H1 (cell line): ENCODE measurements at regions not wholly inside any gene's neighbourhood (a gene's known extent, or its start where the extent isn't known, plus 50 kb on each side); places are given as distances from the start of the nearest gene placed in this dataset.
A peak's percentile ranks its signal among the peaks of the same experiment; 100 is the strongest.

Experiments used
- CTCF ChIA-PET: fragments of 300-600 bp; sonication (Branson Sonifier 250); formaldehyde crosslinking; loops from one replicate; lab custom pipeline; 2021; ENCODE audit not compliant: partially characterized antibody; lab: Charles Lee
- POLR2A ChIA-PET: fragments of 300-600 bp; sonication (Branson Sonifier 250); formaldehyde crosslinking; loops from one replicate; lab custom pipeline; 2021; ENCODE audit warnings: inconsistent platforms; ENCODE audit not compliant: partially characterized antibody; lab: Charles Lee
- DNase-seq, 2 experiments: peaks; one replicate each; pipeline versions ENCODE4 v3.0.0 to v3.0.0-alpha.2; 2010 to 2022; ENCODE audit warnings: low spot score in 2 of 2, low read depth in 1 of 2, mixed read lengths in 1 of 2
- FAIRE-seq: peaks from 2 replicates; lab custom pipeline; 2011; peaks lifted over from hg19 to GRCh38; lab: Jason Lieb, UNC
- H2AFZ ChIP-seq: 2 replicates; pipeline ENCODE4 v1.8.1; 2012; ENCODE audit warnings: low read length, inconsistent platforms
- H2AK5ac ChIP-seq: 2 replicates; pipeline ENCODE4 v1.6.1; 2013; ENCODE audit warnings: low read depth, low read length
- H2BK120ac ChIP-seq: replicated peaks from 2 replicates; pipeline ENCODE3; 2013; ENCODE audit warnings: low read depth, low read length, inconsistent platforms
- H2BK12ac ChIP-seq: 2 replicates; pipeline ENCODE4 v1.6.1; 2013; ENCODE audit warnings: low read depth, low read length
- H2BK15ac ChIP-seq: 2 replicates; pipeline ENCODE4 v1.6.1; 2013; ENCODE audit warnings: low read length
- H2BK20ac ChIP-seq: 2 replicates; pipeline ENCODE4 v1.6.1; 2013; ENCODE audit warnings: low read length
- H2BK5ac ChIP-seq: 2 replicates; pipeline ENCODE4 v1.6.1; 2013; ENCODE audit warnings: low read depth, low read length
- H3K14ac ChIP-seq: 2 replicates; pipeline ENCODE4 v1.6.1; 2013; ENCODE audit warnings: inconsistent platforms; ENCODE audit not compliant: insufficient read length
- H3K18ac ChIP-seq: 2 replicates; pipeline ENCODE4 v1.6.1; 2013; ENCODE audit warnings: low read length; ENCODE audit errors: extremely low read depth
- H3K23ac ChIP-seq: 2 replicates; pipeline ENCODE4 v1.6.1; 2013; ENCODE audit warnings: inconsistent platforms; ENCODE audit not compliant: insufficient read length
- H3K23me2 ChIP-seq: 2 replicates; pipeline ENCODE4 v1.6.1; 2013; ENCODE audit warnings: low read depth, low read length
- H3K27ac ChIP-seq: 2 replicates; pipeline ENCODE4 v1.6.1; 2011; ENCODE audit warnings: low read depth, low read length, inconsistent platforms
- H3K27me3 ChIP-seq, 4 experiments: replicated peaks in 1 of 4; 1 replicate in 1 of 4; 2 replicates in 3 of 4; pipeline versions ENCODE4 v1.6.1 to v1.8.1; 2011 to 2013; ENCODE audit warnings: low read length in 3 of 4, mild to moderate bottlenecking in 3 of 4, inconsistent platforms in 2 of 4, mixed read lengths in 2 of 4, moderate library complexity in 1 of 4; ENCODE audit not compliant: control insufficient read depth in 3 of 4, insufficient read depth in 3 of 4; ENCODE audit errors: extremely low read depth in 1 of 4
- H3K36me3 ChIP-seq, 4 experiments: 2 replicates each; pipeline versions ENCODE4 v1.6.1 to v1.8.1; 2011 to 2013; ENCODE audit warnings: mild to moderate bottlenecking in 4 of 4, low read length in 3 of 4, moderate library complexity in 2 of 4, control low read depth in 1 of 4, inconsistent platforms in 1 of 4; ENCODE audit not compliant: insufficient read depth in 4 of 4, control insufficient read depth in 2 of 4
- H3K4ac ChIP-seq: replicated peaks from 2 replicates; pipeline ENCODE3; 2013; ENCODE audit warnings: low read length, low read depth, mixed read lengths, inconsistent platforms; ENCODE audit not compliant: insufficient read length
- H3K4me1 ChIP-seq, 4 experiments: replicated peaks in 1 of 4; 1 replicate in 1 of 4; 2 replicates in 3 of 4; pipeline versions ENCODE4 v1.6.1 to v1.8.1; 2011 to 2013; ENCODE audit warnings: low read length in 3 of 4, inconsistent platforms in 2 of 4, mixed read lengths in 1 of 4; ENCODE audit not compliant: insufficient read depth in 4 of 4, control insufficient read depth in 3 of 4
- H3K4me2 ChIP-seq, 2 experiments: 2 replicates each; pipeline versions ENCODE4 v1.6.1 to v1.8.1; 2011 to 2013; ENCODE audit warnings: low read depth in 2 of 2, low read length in 2 of 2, control low read depth in 1 of 2, inconsistent platforms in 1 of 2, mild to moderate bottlenecking in 1 of 2; ENCODE audit not compliant: insufficient read depth in 1 of 2
- H3K4me3 ChIP-seq, 4 experiments: fragments of 200-600, 300-600 bp in 1 of 4; sonication (generic), shearing (Covaris generic), sonication (Bioruptor Twin) in 1 of 4; 2 replicates each; pipeline versions ENCODE4 v1.5.1 to v1.8.1; 2011 to 2016; ENCODE audit warnings: low read length in 4 of 4, low read depth in 3 of 4, control low read depth in 2 of 4, inconsistent platforms in 2 of 4, mild to moderate bottlenecking in 2 of 4, mixed read lengths in 1 of 4, moderate library complexity in 1 of 4; ENCODE audit not compliant: insufficient read depth in 2 of 4; ENCODE audit errors: extremely low read depth in 1 of 4
- H3K56ac ChIP-seq: replicated peaks from 2 replicates; pipeline ENCODE3; 2013; ENCODE audit warnings: low read depth, mild to moderate bottlenecking, mixed read lengths, low read length, inconsistent platforms; ENCODE audit not compliant: insufficient read length
- H3K79me1 ChIP-seq: 2 replicates; pipeline ENCODE4 v1.6.1; 2013; ENCODE audit warnings: low read depth, low read length, control low read depth
- H3K79me2 ChIP-seq, 2 experiments: 2 replicates each; pipeline versions ENCODE4 v1.6.1 to v1.8.1; 2012 to 2013; ENCODE audit warnings: low read length in 2 of 2, mild to moderate bottlenecking in 2 of 2, inconsistent platforms in 1 of 2; ENCODE audit not compliant: insufficient read depth in 2 of 2, control insufficient read depth in 1 of 2
- H3K9ac ChIP-seq, 4 experiments: replicated peaks in 1 of 4; 1 replicate in 1 of 4; 2 replicates in 3 of 4; pipeline versions ENCODE4 v1.6.1 to v1.8.1; 2011 to 2013; ENCODE audit warnings: low read depth in 3 of 4, low read length in 3 of 4, control low read depth in 2 of 4, mild to moderate bottlenecking in 2 of 4, moderate library complexity in 2 of 4, inconsistent platforms in 1 of 4; ENCODE audit errors: extremely low read depth in 1 of 4
- H3K9me3 ChIP-seq, 2 experiments: 2 replicates each; pipeline versions ENCODE4 v1.6.1 to v1.8.1; 2012 to 2013; ENCODE audit warnings: mild to moderate bottlenecking in 2 of 2, moderate library complexity in 2 of 2, control low read depth in 1 of 2, inconsistent platforms in 1 of 2, low read depth in 1 of 2, low read length in 1 of 2, mixed read lengths in 1 of 2; ENCODE audit not compliant: insufficient read depth in 2 of 2
- H4K20me1 ChIP-seq, 2 experiments: replicated peaks in 1 of 2; 2 replicates each; pipeline versions ENCODE3 to v1.8.1; 2011 to 2013; ENCODE audit warnings: inconsistent platforms in 2 of 2, low read length in 2 of 2, mild to moderate bottlenecking in 1 of 2; ENCODE audit not compliant: insufficient read depth in 2 of 2, control insufficient read depth in 1 of 2
- H4K5ac ChIP-seq: 2 replicates; pipeline ENCODE4 v1.6.1; 2013; ENCODE audit warnings: low read length, low read depth, mixed read lengths, inconsistent platforms; ENCODE audit not compliant: insufficient read length
- H4K8ac ChIP-seq: 2 replicates; pipeline ENCODE4 v1.8.0; 2013; ENCODE audit warnings: mild to moderate bottlenecking, moderate library complexity, low read length, inconsistent platforms; ENCODE audit not compliant: insufficient read depth; ENCODE audit errors: extremely low read depth
- H4K91ac ChIP-seq: replicated peaks from 2 replicates; pipeline ENCODE3; 2013; ENCODE audit warnings: low read length, mixed read lengths, inconsistent platforms; ENCODE audit not compliant: insufficient read length
- ASH2L ChIP-seq: fragments of 200-600, 300-600 bp; sonication (generic); IDR thresholded peaks from one replicate; pipeline ENCODE4 v1.7.1; 2017; ENCODE audit warnings: low read length
- ATF2 ChIP-seq: IDR thresholded peaks from 2 replicates; pipeline ENCODE4 v1.6.1; 2012; ENCODE audit warnings: low read length, inconsistent platforms
- BRCA1 ChIP-seq: IDR thresholded peaks from 2 replicates; pipeline ENCODE4 v1.6.1; 2012; ENCODE audit warnings: low read depth, low read length, improper control_type of control experiment
- CHD1 ChIP-seq: IDR thresholded peaks from 2 replicates; pipeline ENCODE4 v1.6.1; 2012; ENCODE audit warnings: low read depth, low read length, improper control_type of control experiment
- CTBP2 ChIP-seq: IDR thresholded peaks from 2 replicates; pipeline ENCODE4 v1.7.0; 2011; ENCODE audit warnings: borderline replicate concordance, mild to moderate bottlenecking, moderate library complexity, mixed read lengths, low read length; ENCODE audit not compliant: insufficient read depth, insufficient read length
- E2F6 ChIP-seq: IDR thresholded peaks from 2 replicates; pipeline ENCODE4 v1.6.1; 2012; ENCODE audit warnings: inconsistent platforms
- KDM1A ChIP-seq: fragments of 200-600, 300-600 bp; sonication (generic); IDR thresholded peaks from 2 replicates; pipeline ENCODE4 v1.7.1; 2016; ENCODE audit warnings: mild to moderate bottlenecking, low read length, borderline replicate concordance
- SP2 ChIP-seq: IDR thresholded peaks from 2 replicates; pipeline ENCODE4 v1.6.1; 2012; ENCODE audit warnings: mild to moderate bottlenecking, low read length, inconsistent platforms
- TEAD4 ChIP-seq: IDR thresholded peaks from 2 replicates; pipeline ENCODE4 v1.6.1; 2012; ENCODE audit warnings: low read depth, low read length, inconsistent platforms, mixed read lengths
- YY1 ChIP-seq: IDR thresholded peaks from 2 replicates; pipeline ENCODE4 v1.6.1; 2011; ENCODE audit warnings: low read depth, mild to moderate bottlenecking, low read length
- WGBS, 2 experiments: shearing (Covaris generic) in 1 of 2; methylation state at CpG; one replicate each; pipeline versions ENCODE4 v1.1.6 to v1.1.7; 2013 to 2015; ENCODE audit warnings: low lambda C conversion rate in 2 of 2, mixed read lengths in 2 of 2, inconsistent platforms in 1 of 2, low coverage in 1 of 2, missing lambda C conversion rate in 1 of 2; ENCODE audit not compliant: insufficient replicate concordance in 2 of 2, insufficient coverage in 1 of 2, insufficient read length in 1 of 2; ENCODE audit errors: extremely low coverage in 1 of 2, missing lambda C conversion rate in 1 of 2; 5-methylcytosine and 5-hydroxymethylcytosine counted together

- no peak overlapping the region for H3K27ac ChIP-seq
- TF ChIP-seq ASH2L (no peak), CHD1 (no peak), KDM1A (no peak), SP2 (no peak), TEAD4 (no peak), ATF2 (no peak), BRCA1 (no peak), E2F6 (no peak), YY1 (no peak), CTBP2 (no peak)
- TF ChIP-seq, all 59 proteins: peak for 0
- Histone ChIP-seq H3K4me2 (no peak overlapping the region), H3K9me3 (no peaks in the 10 kb centered on the region), H3K79me2 (no peaks in the 10 kb centered on the region), H3K18ac (no peak overlapping the region), H2AK5ac (no peak overlapping the region), H2BK15ac (no peak overlapping the region), H2BK120ac (no peak overlapping the region), H3K23me2 (no peaks in the 10 kb centered on the region), H2BK12ac (no peak overlapping the region), H3K79me1 (no peaks in the 10 kb centered on the region), H2BK5ac (no peak overlapping the region), H4K5ac (no peak overlapping the region), H3K36me3 (no peaks in the 10 kb centered on the region), H4K20me1 (no peaks in the 10 kb centered on the region), H3K4me1 (peaks cover 0 to 6% (median 0%) of the 10 kb centered on the region in 4 experiments; a peak in 2 of 7 replicates), H3K9ac (no peak overlapping the region), H3K23ac (no peak overlapping the region), H3K4ac (no peak overlapping the region), H2AFZ (no peak overlapping the region), H2BK20ac (no peak overlapping the region), H3K56ac (no peak overlapping the region), H3K14ac (no peak overlapping the region), H3K27me3 (no peaks in the 10 kb centered on the region), H4K91ac (no peak overlapping the region), H4K8ac (no peak overlapping the region), H3K4me3 (no peak overlapping the region)
- POLR2A ChIA-PET = no interaction called here
- WGBS, 2 experiments = 90% methylated on average over 8 of the region's 8 CpGs; no CpG with 5 or more reads in 1 of the 2 experiments
- DNase-seq (peak in 1 of 2 experiments; percentile 22), FAIRE-seq (no peak)
- CTCF ChIA-PET = no interaction called here
Measured at GRCh38 chr5:135248801-135249231, 150.2 kb downstream of the MACROH2A1 start.
